Omental fat pad (tissue), 3 donors: ENCODE measurements at regions not wholly inside any gene's neighbourhood (a gene's known extent, or its start where the extent isn't known, plus 50 kb on each side); places are given as distances from the start of the nearest gene placed in this dataset.

Experiments
- ATAC-seq: fragments of 150-250 bp; one replicate; pipeline ENCODE4 v1.9.1; 2016; ENCODE audit warnings: mild to moderate bottlenecking, moderate library complexity; ENCODE audit not compliant: low FRiP score
- DNase-seq: peaks from one replicate; pipeline ENCODE4 v3.0.0-alpha.2; 2019; ENCODE audit warnings: low spot score
- CTCF ChIP-seq, 3 donors: fragments of 450-650 bp; IDR thresholded peaks; one replicate each; pipeline ENCODE4 v1.5.1; 2016 to 2017; ENCODE audit warnings: antibody characterized with exemption in 3 of 3, mild to moderate bottlenecking in 3 of 3, moderate library complexity in 2 of 3

- ATAC-seq, result no peak
- no peak for TF ChIP-seq CTCF (IDR thresholded peaks at IDR 0.05)
- no peak for DNase-seq
These were observed 265.5 kb upstream of the CCL2 start for GRCh38 chr17:33989361-33990148.

GRCh38 chr17:33990943-33991706, 264.0 kb upstream of the CCL2 start:
- ATAC-seq (no peak), DNase-seq (no peak)
- no peak for TF ChIP-seq CTCF (IDR thresholded peaks at IDR 0.05)

GRCh38 chr17:33992113-33992512, 263.0 kb upstream of the CCL2 start:
- no peak for TF ChIP-seq CTCF (IDR thresholded peaks at IDR 0.05)
- DNase-seq, result no peak
- ATAC-seq, result no peak

GRCh38 chr17:34000639-34001038, 254.4 kb upstream of the CCL2 start:
- DNase-seq (no peak), ATAC-seq (no peak)
- TF ChIP-seq CTCF (IDR thresholded peaks at IDR 0.05), result no peak

GRCh38 chr17:34001246-34001645, 253.8 kb upstream of the CCL2 start:
- ATAC-seq, result no peak
- no peak for TF ChIP-seq CTCF (IDR thresholded peaks at IDR 0.05)
- DNase-seq, result no peak

GRCh38 chr17:34006126-34006525, 249.0 kb upstream of the CCL2 start:
- TF ChIP-seq CTCF (IDR thresholded peaks at IDR 0.05), result no peak
- DNase-seq (no peak), ATAC-seq (no peak)

- no peak for ATAC-seq
- DNase-seq, result no peak
- no peak for TF ChIP-seq CTCF (IDR thresholded peaks at IDR 0.05)
These were observed 247.0 kb upstream of the CCL2 start for GRCh38 chr17:34008125-34008524.
